ENCODE measurements at regions not wholly inside any gene's neighbourhood (a gene's known extent, or its start where the extent isn't known, plus 50 kb on each side); places are given as distances from the start of the nearest gene placed in this dataset.

GRCh38 chrX:790783-791360 is 160.3 kb downstream of the SHOX start:
- ChIA-PET CTCF (no interaction called here), POLR2A (no interaction called here)
- DNase-seq (ENCODE audit: extremely low spot score), result no peak
- TF ChIP-seq CTCF (IDR thresholded peaks at IDR 0.05; ENCODE audit: control extremely low read depth, extremely low read depth, low read depth, missing control alignments), result no peak

GRCh38 chrX:790041-790506 is 159.5 kb downstream of the SHOX start:
- ChIA-PET POLR2A (no interaction called here), CTCF (no interaction called here)
- DNase-seq (ENCODE audit: extremely low spot score), result no peak
- TF ChIP-seq CTCF (IDR thresholded peaks at IDR 0.05; ENCODE audit: control extremely low read depth, extremely low read depth, low read depth, missing control alignments), result no peak

GRCh38 chrX:789096-789495 is 158.5 kb downstream of the SHOX start:
- no peak for DNase-seq (ENCODE audit: extremely low spot score)
- CTCF ChIA-PET, result no interaction called here
- POLR2A ChIA-PET, result no interaction called here

GRCh38 chrX:786441-786881 is 155.9 kb downstream of the SHOX start:
- POLR2A ChIA-PET, result no interaction called here
- CTCF ChIA-PET, result no interaction called here
- TF ChIP-seq CTCF (IDR thresholded peaks at IDR 0.05; ENCODE audit: control extremely low read depth, extremely low read depth, low read depth, missing control alignments), result no peak
- DNase-seq (ENCODE audit: extremely low spot score), result no peak

More at GRCh38 chrX:789096-789495, 158.5 kb downstream of the SHOX start:
- TF ChIP-seq CTCF (IDR thresholded peaks at IDR 0.05; ENCODE audit: control extremely low read depth, extremely low read depth, low read depth, missing control alignments), result no peak

GRCh38 chrX:784829-785228 is 154.2 kb downstream of the SHOX start:
- ChIA-PET CTCF (no interaction called here), POLR2A (no interaction called here)
- DNase-seq (ENCODE audit: extremely low spot score), result no peak
- no peak for TF ChIP-seq CTCF (IDR thresholded peaks at IDR 0.05; ENCODE audit: control extremely low read depth, extremely low read depth, low read depth, missing control alignments)

- CTCF ChIA-PET, result no interaction called here
- no peak for TF ChIP-seq CTCF (IDR thresholded peaks at IDR 0.05; ENCODE audit: control extremely low read depth, extremely low read depth, low read depth, missing control alignments)
- DNase-seq (ENCODE audit: extremely low spot score), result no peak
- POLR2A ChIA-PET, result no interaction called here
Observed at GRCh38 chrX:781224-782204, 150.9 kb downstream of the SHOX start.

Data from GM10248 (cell line).